Pancreas (tissue), 10 donors: ENCODE measurements at regions not wholly inside any gene's neighbourhood (a gene's known extent, or its start where the extent isn't known, plus 50 kb on each side); places are given as distances from the start of the nearest gene placed in this dataset.

ENCODE experiments used
- ATAC-seq, 4 donors: fragments of 200-7000 bp; cut with Tn5 transposase; one replicate each; pipeline versions ENCODE4 v1.8.0 to v1.9.1; 2020; ENCODE audit warnings: mild to moderate bottlenecking in 4 of 4, moderate library complexity in 4 of 4
- DNase-seq, 6 donors: peaks; one replicate each; pipeline ENCODE4 v3.0.0-alpha.2; 2020
- FAIRE-seq: peaks from 2 replicates; lab custom pipeline; 2012; peaks lifted over from hg19 to GRCh38; lab: Jason Lieb, UNC
- H3K27ac ChIP-seq, 4 donors: fragments of 200-600 bp; sonication (generic); 1 replicate in 3 of 4; 2 replicates in 1 of 4; pipeline versions ENCODE4 v1.5.0 to v1.8.0; 2020
- H3K27me3 ChIP-seq, 4 donors: fragments of 200-600 bp; one replicate each; pipeline ENCODE4 v1.8.0; 2021
- H3K36me3 ChIP-seq, 3 donors: fragments of 200-600 bp; sonication (generic) in 1 of 3; one replicate each; pipeline versions ENCODE4 v1.5.0 to v1.8.0; 2020 to 2021
- H3K4me1 ChIP-seq, 3 donors: fragments of 200-600 bp; one replicate each; pipeline ENCODE4 v1.8.0; 2021
- H3K4me3 ChIP-seq, 4 donors: fragments of 200-600 bp; sonication (generic) in 2 of 4; one replicate each; pipeline versions ENCODE4 v1.5.0 to v1.8.0; 2020 to 2021
- H3K9me3 ChIP-seq, 4 donors: fragments of 200-600 bp; one replicate each; pipeline ENCODE4 v1.8.0; 2021
- WGBS, 2 donors: extraction: QIAGEN DNeasy Blood & Tissue Kit; methylation state at CpG; one replicate each; pipeline ENCODE4 v1.1.7; 2013; 5-methylcytosine and 5-hydroxymethylcytosine counted together
- intact Hi-C, 3 donors: fragments of 100-400 bp; cut with DNase I; formaldehyde crosslinking; loops; one replicate each; pipeline versions ENCODE4 v1.11.1 to v1.14.2; 2022
- TF ChIP-seq, protein P1 (sequence below), 4 donors: fragments of 200-600 bp; sonication (generic) in 3 of 4; IDR thresholded peaks; one replicate each; pipeline versions ENCODE4 v1.5.0 to v1.8.0; 2021; ENCODE audit warnings: antibody characterized with exemption in 4 of 4
- donor health status: healthy with polysubstance abuse.
- donor health status: DM: no; HTN: no; CAD: no; lungs with moderate emphysema.
- donor health status: DM: no; HTN: no; CAD: no.
- donor health status: control.
- donor health status: control.
- donor health status: Bipolar disorder and iron deficiency.
- donor health status: DM: yes; HTN: yes; CAD: no.
- donor health status: DM: no; HTN: no; CAD: no.
- donor health status: DM: no; HTN: no; CAD: no.
- donor health status: DM: yes; HTN: yes; CAD: no.

GRCh38 chr16:35249051-35249450 is 1789.6 kb downstream of the TP53TG3F start:
- intact Hi-C loops: no loop called here
- FAIRE-seq (peak; percentile 91), ATAC-seq (no peak), DNase-seq (no peak)
- WGBS, 2 donors: 0 to 8% methylated on average over 1 of the region's 1 CpG
- TF ChIP-seq, protein P1, sequence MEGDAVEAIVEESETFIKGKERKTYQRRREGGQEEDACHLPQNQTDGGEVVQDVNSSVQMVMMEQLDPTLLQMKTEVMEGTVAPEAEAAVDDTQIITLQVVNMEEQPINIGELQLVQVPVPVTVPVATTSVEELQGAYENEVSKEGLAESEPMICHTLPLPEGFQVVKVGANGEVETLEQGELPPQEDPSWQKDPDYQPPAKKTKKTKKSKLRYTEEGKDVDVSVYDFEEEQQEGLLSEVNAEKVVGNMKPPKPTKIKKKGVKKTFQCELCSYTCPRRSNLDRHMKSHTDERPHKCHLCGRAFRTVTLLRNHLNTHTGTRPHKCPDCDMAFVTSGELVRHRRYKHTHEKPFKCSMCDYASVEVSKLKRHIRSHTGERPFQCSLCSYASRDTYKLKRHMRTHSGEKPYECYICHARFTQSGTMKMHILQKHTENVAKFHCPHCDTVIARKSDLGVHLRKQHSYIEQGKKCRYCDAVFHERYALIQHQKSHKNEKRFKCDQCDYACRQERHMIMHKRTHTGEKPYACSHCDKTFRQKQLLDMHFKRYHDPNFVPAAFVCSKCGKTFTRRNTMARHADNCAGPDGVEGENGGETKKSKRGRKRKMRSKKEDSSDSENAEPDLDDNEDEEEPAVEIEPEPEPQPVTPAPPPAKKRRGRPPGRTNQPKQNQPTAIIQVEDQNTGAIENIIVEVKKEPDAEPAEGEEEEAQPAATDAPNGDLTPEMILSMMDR (IDR thresholded peaks at IDR 0.05): no peak
- Histone ChIP-seq H3K36me3 (no peaks in the 10 kb centered on the region), H3K27ac (no peak overlapping the region), H3K9me3 (no peaks in the 10 kb centered on the region), H3K4me3 (no peak overlapping the region), H3K4me1 (no peaks in the 10 kb centered on the region), H3K27me3 (no peaks in the 10 kb centered on the region)

- WGBS, 2 donors: 68 to 76% methylated on average over 4 of the region's 4 CpGs
- DNase-seq (no peak), ATAC-seq (no peak), FAIRE-seq (peak; percentile 82)
- Histone ChIP-seq H3K4me1 (no peaks in the 10 kb centered on the region), H3K27me3 (no peaks in the 10 kb centered on the region), H3K9me3 (no peaks in the 10 kb centered on the region), H3K4me3 (no peak overlapping the region), H3K36me3 (no peaks in the 10 kb centered on the region), H3K27ac (no peak overlapping the region)
- intact Hi-C loops: no loop called here
- TF ChIP-seq, protein P1 (IDR thresholded peaks at IDR 0.05): no peak
These were observed 1793.0 kb downstream of the TP53TG3F start for GRCh38 chr16:35252356-35252936.

- 39 to 45% methylated on average over 33 of the region's 33 CpGs for WGBS, 2 donors
- H3K4me1 ChIP-seq: no peaks in the 10 kb centered on the region
- no peak overlapping the region for H3K4me3 ChIP-seq
- H3K27me3 ChIP-seq: no peaks in the 10 kb centered on the region
- no peak overlapping the region for H3K27ac ChIP-seq
- intact Hi-C loops: no loop called here
- no peak for DNase-seq
- no peaks in the 10 kb centered on the region for H3K9me3 ChIP-seq
- TF ChIP-seq, protein P1 (IDR thresholded peaks at IDR 0.05): no peak
- FAIRE-seq: no peak
- H3K36me3 ChIP-seq: no peaks in the 10 kb centered on the region
- no peak for ATAC-seq
These were observed 1795.9 kb downstream of the TP53TG3F start for GRCh38 chr16:35255186-35255803.

DNA sequence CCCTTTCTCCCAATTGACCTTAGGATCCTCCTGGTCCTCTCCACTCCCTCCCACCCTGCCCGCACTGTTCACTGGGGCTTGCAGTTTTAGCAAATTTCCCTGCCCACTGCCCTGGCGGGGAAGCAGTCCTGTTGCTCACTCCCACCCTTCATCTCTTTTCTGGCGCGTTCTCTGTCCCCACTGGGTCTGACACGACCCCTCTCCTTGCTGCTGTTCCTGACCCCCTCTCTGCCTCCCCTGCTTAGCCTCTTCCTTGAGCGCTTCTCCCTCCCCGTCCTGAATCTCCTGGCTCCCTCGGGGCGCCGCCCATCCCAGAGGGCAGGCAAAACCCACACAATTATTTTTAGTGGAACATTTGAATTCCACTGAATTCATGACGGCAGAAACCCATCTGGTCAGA is 1796.4 kb downstream of the TP53TG3F start:
- no peak for DNase-seq

More for the DNA sequence above, 1796.4 kb downstream of the TP53TG3F start:
- WGBS, 2 donors: 35 to 51% methylated on average over 11 of the region's 11 CpGs
- no peaks in the 10 kb centered on the region for H3K4me1 ChIP-seq
- intact Hi-C loops: no loop called here
- no peaks in the 10 kb centered on the region for H3K27me3 ChIP-seq
- FAIRE-seq (no peak), ATAC-seq (no peak)
- no peaks in the 10 kb centered on the region for H3K9me3 ChIP-seq
- H3K36me3 ChIP-seq: no peaks in the 10 kb centered on the region
- H3K27ac ChIP-seq: no peak overlapping the region
- no peak overlapping the region for H3K4me3 ChIP-seq
- TF ChIP-seq, protein P1 (IDR thresholded peaks at IDR 0.05): no peak
